ENCODE measurements at regions not wholly inside any gene's neighbourhood (a gene's known extent, or its start where the extent isn't known, plus 50 kb on each side); places are given as distances from the start of the nearest gene placed in this dataset.

GRCh38 chr2:173647681-173648311, 293.1 kb downstream of the CDCA7 start:
- TF ChIP-seq CTCF (conservative IDR thresholded peaks at IDR 0.05; ENCODE audit: low read length): no peak
- TF ChIP-seq EZH2phosphoT487 (IDR thresholded peaks at IDR 0.05; ENCODE audit: borderline replicate concordance): no peak
